GM12878 (cell line): ENCODE measurements at regions not wholly inside any gene's neighbourhood (a gene's known extent, or its start where the extent isn't known, plus 50 kb on each side); places are given as distances from the start of the nearest gene placed in this dataset.

ENCODE experiments used
- ATAC-seq: fragments of 200-7000 bp; cut with Tn5 transposase; 3 replicates; pipeline ENCODE4 v1.9.1; 2020; ENCODE audit warnings: mild to moderate bottlenecking, moderate library complexity
- BruUV-seq: library from RNA; stranded (reverse); fragments of 400-500 nt; replicated peaks from 2 replicates; lab custom pipeline; 2021; lab: Mats Ljungman, UMichigan
- CTCF ChIA-PET: fragments of 300-600 bp; sonication (Branson Sonifier 250); formaldehyde crosslinking; extraction: SDS; loops from one replicate; lab custom pipeline; 2021; ENCODE audit warnings: inconsistent platforms; lab: Yijun Ruan, JAX
- POLR2A ChIA-PET: fragments of 350-600 bp; formaldehyde crosslinking; extraction: SDS; loops from one replicate; lab custom pipeline; 2021; ENCODE audit warnings: inconsistent platforms; lab: Charles Lee
- RAD21 ChIA-PET: fragments of 300-600 bp; sonication (Branson Sonifier 250); formaldehyde crosslinking; loops from one replicate; lab custom pipeline; 2023; ENCODE audit warnings: antibody characterized with exemption; ENCODE audit not compliant: unreplicated experiment; lab: Charles Lee
- SMC1A ChIA-PET: fragments of 300-600 bp; sonication (Branson Sonifier 250); formaldehyde crosslinking; loops from one replicate; lab custom pipeline; 2023; ENCODE audit not compliant: unreplicated experiment, uncharacterized antibody; lab: Charles Lee
- DNase-seq: peaks from one replicate; pipeline ENCODE4 v3.0.0-alpha.2; 2011; ENCODE audit warnings: low read depth, low spot score
- FAIRE-seq: peaks from 3 replicates; lab custom pipeline; 2011; peaks lifted over from hg19 to GRCh38; lab: Jason Lieb, UNC
- H2AFZ ChIP-seq: 2 replicates; pipeline ENCODE4 v1.6.0; 2011; ENCODE audit warnings: low read depth, low read length, control low read depth; ENCODE audit not compliant: control insufficient read depth
- H3K27ac ChIP-seq: 2 replicates; pipeline ENCODE4 v1.5.1; 2011; ENCODE audit warnings: control low read depth; ENCODE audit not compliant: control insufficient read depth, insufficient read depth
- H3K27me3 ChIP-seq, 2 experiments: replicated peaks in 1 of 2; 2 replicates each; pipeline versions ENCODE4 v1.6.0 to v1.6.1; 2011; ENCODE audit warnings: low read length in 1 of 2; ENCODE audit not compliant: control insufficient read depth in 2 of 2, insufficient read depth in 2 of 2
- H3K36me3 ChIP-seq, 2 experiments: 2 replicates each; pipeline ENCODE4 v1.5.1; 2011; ENCODE audit warnings: low read length in 1 of 2; ENCODE audit not compliant: control insufficient read depth in 2 of 2, insufficient read depth in 2 of 2
- H3K4me1 ChIP-seq: 2 replicates; pipeline ENCODE4 v1.6.1; 2011; ENCODE audit warnings: mild to moderate bottlenecking, low read length, moderate library complexity, mixed read lengths; ENCODE audit not compliant: control insufficient read depth, insufficient read depth
- H3K4me2 ChIP-seq: 2 replicates; pipeline ENCODE4 v1.6.0; 2011; ENCODE audit warnings: control low read depth; ENCODE audit not compliant: control insufficient read depth, insufficient read depth
- H3K4me3 ChIP-seq: fragments of 200-600 bp; sonication (generic); 2 replicates; pipeline ENCODE4 v1.5.1; 2016
- H3K79me2 ChIP-seq: 2 replicates; pipeline ENCODE4 v1.6.0; 2011; ENCODE audit warnings: low read length; ENCODE audit not compliant: control insufficient read depth, insufficient read depth
- H3K9ac ChIP-seq: 2 replicates; pipeline ENCODE4 v1.8.0; 2011; ENCODE audit warnings: low read length, control low read depth, mixed read lengths; ENCODE audit not compliant: control insufficient read depth, insufficient read depth
- H3K9me3 ChIP-seq: replicated peaks from 3 replicates; pipeline ENCODE4 v1.5.1; 2011; ENCODE audit warnings: mild to moderate bottlenecking, low read length; ENCODE audit not compliant: control insufficient read depth, insufficient read depth
- H4K20me1 ChIP-seq: 2 replicates; pipeline ENCODE4 v1.6.0; 2011; ENCODE audit not compliant: control insufficient read depth, insufficient read depth
- ATF7 ChIP-seq: fragments of 450-650 bp; IDR thresholded peaks from 2 replicates; pipeline ENCODE4 v1.6.1; 2016; ENCODE audit warnings: low read depth, mild to moderate bottlenecking
- E2F4 ChIP-seq: IDR thresholded peaks from 2 replicates; pipeline ENCODE4 v1.6.1; 2012; ENCODE audit warnings: low read depth, low read length, improper control_type of control experiment
- HDAC6 ChIP-seq: fragments of 200-600 bp; sonication (generic); IDR thresholded peaks from one replicate; pipeline ENCODE4 v1.8.0; 2017; ENCODE audit warnings: antibody characterized with exemption; ENCODE audit not compliant: unreplicated experiment
- KAT2A ChIP-seq: conservative IDR thresholded peaks from 2 replicates; pipeline ENCODE4 v1.6.1; 2011; ENCODE audit warnings: low read depth, low read length; ENCODE audit not compliant: control insufficient read depth
- MLLT1 ChIP-seq: fragments of 450-650 bp; IDR thresholded peaks from 2 replicates; pipeline ENCODE4 v1.6.1; 2016; ENCODE audit warnings: mild to moderate bottlenecking
- PML ChIP-seq: IDR thresholded peaks from 2 replicates; pipeline ENCODE4 v1.6.1; 2012; ENCODE audit warnings: low read length, inconsistent platforms
- POLR2AphosphoS2 ChIP-seq: IDR thresholded peaks from 2 replicates; pipeline ENCODE4 v1.6.1; 2011; ENCODE audit warnings: low read depth, mild to moderate bottlenecking, low read length, improper control_type of control experiment, moderate library complexity
- TCF12 ChIP-seq: IDR thresholded peaks from 2 replicates; pipeline ENCODE4 v1.6.1; 2011; ENCODE audit warnings: low read depth, mild to moderate bottlenecking, low read length
- in situ Hi-C: fragments of 300-500 bp; cut with MboI; formaldehyde crosslinking; loops from 9 replicates; pipeline ENCODE4 v1.14.3; 2018; ENCODE audit warnings: mixed read lengths
- intact Hi-C: fragments of 100-400 bp; cut with micrococcal nuclease; formaldehyde crosslinking; loops from one replicate; pipeline ENCODE4 v1.14.2; 2022; ENCODE audit not compliant: unreplicated experiment

GRCh38 chr16:79697562-79698112, 97.1 kb upstream of the MAF start:
- H4K20me1 ChIP-seq, result no peaks in the 10 kb centered on the region
- H2AFZ ChIP-seq, result no peak overlapping the region
- DNase-seq (no peak), FAIRE-seq (no peak), ATAC-seq (no peak)
- ChIA-PET RAD21 (no interaction called here), SMC1A (no interaction called here), CTCF (no interaction called here), POLR2A (no interaction called here)
- in situ Hi-C loops, result no loop called here
- H3K9me3 ChIP-seq, result no peaks in the 10 kb centered on the region
- no peaks in the 10 kb centered on the region for H3K36me3 ChIP-seq
- TF ChIP-seq TCF12 (no peak), E2F4 (no peak), ATF7 (no peak), KAT2A (no peak), HDAC6 (no peak), POLR2AphosphoS2 (no peak), PML (no peak), MLLT1 (no peak)
- H3K4me3 ChIP-seq, result no peak overlapping the region
- H3K4me2 ChIP-seq, result no peak overlapping the region
- intact Hi-C loops, result no loop called here
- H3K27me3 ChIP-seq, result no peaks in the 10 kb centered on the region
- no TSS peak for BruUV-seq
- no peak overlapping the region for H3K9ac ChIP-seq
- no peaks in the 10 kb centered on the region for H3K79me2 ChIP-seq
- no peak overlapping the region for H3K27ac ChIP-seq
- H3K4me1 ChIP-seq, result no peaks in the 10 kb centered on the region
